Right lobe of liver (tissue), 6 donors: ENCODE measurements at regions not wholly inside any gene's neighbourhood (a gene's known extent, or its start where the extent isn't known, plus 50 kb on each side); places are given as distances from the start of the nearest gene placed in this dataset.

Experiments used
- ATAC-seq, 4 donors: fragments of 200-7000 bp; cut with Tn5 transposase; one replicate each; pipeline ENCODE4 v1.9.1; 2020; ENCODE audit warnings: mild to moderate bottlenecking in 4 of 4, moderate library complexity in 4 of 4
- DNase-seq, 3 donors: peaks; one replicate each; pipeline ENCODE4 v3.0.0-alpha.2; 2020
- H3K27ac ChIP-seq, 3 donors: fragments of 200-600 bp; one replicate each; pipeline ENCODE4 v1.8.0; 2022
- H3K27me3 ChIP-seq, 2 donors: fragments of 200-600 bp; one replicate each; pipeline ENCODE4 v1.8.0; 2022
- H3K36me3 ChIP-seq, 4 donors: fragments of 200-600 bp; sonication (generic) in 1 of 4; one replicate each; pipeline versions ENCODE4 v1.5.1 to v1.8.0; 2017 to 2022; ENCODE audit warnings: control low read depth in 1 of 4
- H3K4me1 ChIP-seq, 4 donors: fragments of 200-600 bp; sonication (generic) in 1 of 4; one replicate each; pipeline versions ENCODE4 v1.5.1 to v1.8.0; 2017 to 2022; ENCODE audit warnings: control low read depth in 1 of 4
- H3K4me3 ChIP-seq, 3 donors: fragments of 200-600 bp; one replicate each; pipeline ENCODE4 v1.8.0; 2022
- H3K9me3 ChIP-seq, 4 donors: fragments of 200-600 bp; sonication (generic) in 1 of 4; one replicate each; pipeline versions ENCODE4 v1.5.1 to v1.8.0; 2017 to 2022; ENCODE audit warnings: control low read depth in 1 of 4
- CTCF ChIP-seq, 4 donors: fragments of 200-600 bp in 3 of 4; fragments of 450-650 bp in 1 of 4; IDR thresholded peaks; one replicate each; pipeline versions ENCODE4 v1.5.1 to v1.8.0; 2016 to 2022; ENCODE audit warnings: antibody characterized with exemption in 4 of 4, mild to moderate bottlenecking in 2 of 4
- POLR2A ChIP-seq: fragments of 450-650 bp; IDR thresholded peaks from one replicate; pipeline ENCODE4 v1.6.1; 2017; ENCODE audit warnings: antibody characterized with exemption, mild to moderate bottlenecking
- WGBS: methylation state at CpG from one replicate; pipeline ENCODE4 v1.1.6; 2018; ENCODE audit warnings: low coverage, low lambda C conversion rate; ENCODE audit not compliant: insufficient coverage; ENCODE audit errors: missing lambda C conversion rate; 5-methylcytosine and 5-hydroxymethylcytosine counted together
- intact Hi-C, 2 donors: fragments of 100-400 bp; cut with DNase I; formaldehyde crosslinking; loops; one replicate each; pipeline versions ENCODE4 v1.11.2 to v1.14.1; 2022
- donor health status: DM: no; HTN: yes; CAD: no.
- donor health status: DM: no; HTN: no; CAD: no.
- donor health status: DM: no; HTN: no; CAD: no.
- donor health status: DM: no; HTN: yes; CAD: no.
- donor health status: DM: no; HTN: yes; CAD: no.

DNA sequence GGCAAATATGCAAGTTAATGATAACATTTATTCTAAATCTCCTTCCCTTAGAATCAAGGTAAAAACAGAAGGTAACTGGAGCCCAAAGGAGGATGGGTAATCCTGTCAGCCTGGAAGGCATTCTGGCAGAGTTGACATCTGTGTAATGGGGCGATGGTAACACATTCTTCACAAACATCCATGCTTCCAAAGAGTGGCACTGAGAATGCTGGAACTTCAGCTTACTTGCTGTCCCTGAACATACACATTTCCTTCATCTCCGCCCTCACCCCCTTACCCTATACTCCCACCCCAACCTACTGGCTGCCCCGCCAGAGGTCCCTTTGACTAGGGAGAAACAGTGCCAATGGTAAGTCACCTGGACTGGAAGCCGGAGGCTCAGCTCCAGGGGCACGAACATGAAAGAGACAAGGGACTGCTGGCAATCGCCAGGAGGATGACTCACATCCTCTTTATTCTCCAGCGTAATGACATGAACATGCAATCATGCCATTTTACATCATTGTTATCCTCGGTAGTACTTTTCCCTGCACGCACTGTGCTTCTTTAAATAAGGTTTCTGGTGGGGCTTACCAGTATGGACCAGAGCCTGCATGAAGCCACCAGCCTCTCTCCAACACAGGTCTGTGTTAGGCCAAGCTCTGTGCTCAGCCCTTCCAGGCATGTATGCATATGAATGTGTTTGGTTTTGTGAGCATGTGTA, 694.2 kb upstream of the TENM3 start:
- no peak for DNase-seq
- ATAC-seq = no peak
- WGBS = 51% methylated on average over 7 of the region's 9 CpGs
- Histone ChIP-seq H3K27me3 (no peaks in the 10 kb centered on the region), H3K9me3 (no peaks in the 10 kb centered on the region), H3K36me3 (no peaks in the 10 kb centered on the region), H3K4me1 (no peaks in the 10 kb centered on the region), H3K4me3 (no peak overlapping the region), H3K27ac (no peak overlapping the region)
- intact Hi-C loops = no loop called here
- TF ChIP-seq CTCF (IDR thresholded peaks at IDR 0.05) = no peak

DNA sequence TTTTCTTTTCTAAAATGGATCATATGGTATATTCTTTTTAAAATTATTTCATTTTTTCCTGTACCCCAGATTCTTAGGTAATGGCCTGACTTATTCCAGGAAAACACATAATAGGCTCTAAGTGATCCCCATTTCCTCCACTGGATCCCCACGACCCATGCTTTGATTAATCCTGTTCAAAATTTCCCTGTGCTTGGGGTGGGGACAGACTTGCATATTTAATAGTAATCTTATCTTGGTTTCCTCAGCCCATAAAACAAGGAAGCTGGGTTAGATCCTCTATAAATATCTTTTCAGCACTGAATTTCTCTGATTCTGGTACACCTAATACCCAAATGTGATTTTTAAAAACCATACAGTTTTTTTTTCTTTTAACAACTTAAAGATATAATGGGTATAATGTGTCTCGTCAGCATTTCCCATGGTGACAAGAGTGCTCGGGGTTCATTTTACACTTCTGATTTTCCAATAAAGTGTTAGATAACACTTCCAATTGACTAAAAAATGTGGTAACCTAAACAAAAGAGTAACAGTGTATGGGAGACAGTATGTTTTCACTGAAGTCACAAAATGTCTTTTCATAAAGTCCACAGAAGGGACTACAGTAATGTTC, 693.5 kb upstream of the TENM3 start:
- H3K36me3 ChIP-seq = no peaks in the 10 kb centered on the region
- no peaks in the 10 kb centered on the region for H3K27me3 ChIP-seq
- H3K27ac ChIP-seq = no peak overlapping the region
- no peak for TF ChIP-seq CTCF (IDR thresholded peaks at IDR 0.05)
- TF ChIP-seq POLR2A = no peak
- no peak for DNase-seq
- 40% methylated on average over 3 of the region's 3 CpGs for WGBS
- ATAC-seq = no peak
- H3K9me3 ChIP-seq = no peaks in the 10 kb centered on the region
- H3K4me1 ChIP-seq = no peaks in the 10 kb centered on the region
- intact Hi-C loops = no loop called here
- H3K4me3 ChIP-seq = no peak overlapping the region

DNA sequence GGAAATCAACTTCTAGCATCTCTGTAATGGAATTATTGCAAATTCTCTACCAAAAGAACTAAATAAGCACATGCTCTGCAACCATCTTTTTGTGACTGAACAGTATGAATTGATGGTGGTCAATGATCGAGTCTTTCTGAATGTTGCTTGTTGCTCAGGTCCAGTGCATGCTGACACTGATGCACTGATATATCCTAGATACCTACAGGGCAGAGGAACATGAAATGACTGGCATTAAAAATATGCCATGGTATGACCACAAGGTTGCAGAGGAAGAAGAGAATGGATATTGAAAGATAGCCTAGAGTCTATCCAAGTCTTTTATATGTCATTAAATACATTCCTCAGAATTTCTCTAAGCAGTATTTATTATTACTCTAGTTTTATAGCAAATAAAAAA, 692.8 kb upstream of the TENM3 start:
- no peak for ATAC-seq
- TF ChIP-seq CTCF (IDR thresholded peaks at IDR 0.05) (no peak), POLR2A (no peak)
- Histone ChIP-seq H3K4me3 (no peak overlapping the region), H3K9me3 (no peaks in the 10 kb centered on the region), H3K27me3 (no peaks in the 10 kb centered on the region), H3K4me1 (no peaks in the 10 kb centered on the region), H3K27ac (no peak overlapping the region), H3K36me3 (no peaks in the 10 kb centered on the region)
- intact Hi-C loops = no loop called here
- no peak for DNase-seq
- WGBS = 58% methylated on average over 1 of the region's 1 CpG

DNA sequence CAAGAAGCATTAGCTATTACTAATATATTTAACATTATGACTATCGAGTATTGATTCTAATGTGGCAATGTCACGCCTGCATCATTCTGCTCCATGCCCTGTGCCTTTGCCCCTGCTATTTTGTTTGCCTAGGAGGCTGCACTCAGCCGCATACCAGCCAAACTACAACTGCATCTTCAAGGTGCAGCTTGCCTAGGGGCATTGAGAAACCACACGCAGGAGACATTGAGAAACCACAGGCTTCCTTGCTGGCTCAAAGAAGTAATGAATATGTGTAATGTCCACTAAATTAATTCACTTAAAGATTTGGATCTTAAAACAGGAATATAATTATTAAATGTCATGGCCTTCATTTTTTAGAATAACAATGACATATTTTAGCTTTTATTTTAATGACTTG, 683.6 kb upstream of the TENM3 start:
- no peaks in the 10 kb centered on the region for H3K27me3 ChIP-seq
- no peaks in the 10 kb centered on the region for H3K9me3 ChIP-seq
- no peaks in the 10 kb centered on the region for H3K36me3 ChIP-seq
- H3K4me1 ChIP-seq = no peaks in the 10 kb centered on the region
- intact Hi-C loops = no loop called here
- 51% methylated on average over 3 of the region's 4 CpGs for WGBS
- H3K27ac ChIP-seq = no peak overlapping the region
- TF ChIP-seq CTCF (IDR thresholded peaks at IDR 0.05) (no peak), POLR2A (no peak)
- ATAC-seq (no peak), DNase-seq (no peak)
- H3K4me3 ChIP-seq = no peak overlapping the region
